Transverse colon (tissue), 4 donors: ENCODE measurements at regions not wholly inside any gene's neighbourhood (a gene's known extent, or its start where the extent isn't known, plus 50 kb on each side); places are given as distances from the start of the nearest gene placed in this dataset.

Source experiments
- CTCF ChIP-seq, 5 experiments: fragments of 200-600 bp in 3 of 5; fragments of 450-650 bp in 2 of 5; sonication (generic) in 3 of 5; IDR thresholded peaks; 1 replicate in 2 of 5; 2 replicates in 3 of 5; pipeline ENCODE4 v1.5.1; 2016 to 2017; ENCODE audit warnings: antibody characterized with exemption in 5 of 5, inconsistent platforms in 3 of 5, mild to moderate bottlenecking in 2 of 5, moderate library complexity in 1 of 5
- POLR2A ChIP-seq: fragments of 450-650 bp; IDR thresholded peaks from one replicate; pipeline ENCODE4 v1.6.1; 2016; ENCODE audit warnings: antibody characterized with exemption, mild to moderate bottlenecking, moderate library complexity
- POLR2AphosphoS5 ChIP-seq, 3 donors: sonication (generic); formaldehyde crosslinking; IDR thresholded peaks; one replicate each; pipeline ENCODE4 v1.6.1; 2016; ENCODE audit warnings: antibody characterized with exemption in 3 of 3

- TF ChIP-seq CTCF (IDR thresholded peaks at IDR 0.05): no peak
- TF ChIP-seq POLR2A: no peak
- TF ChIP-seq POLR2AphosphoS5 (IDR thresholded peaks at IDR 0.05): no peak
Observed at GRCh38 chr9:71519098-71519696, 249.1 kb downstream of the CEMIP2 start.
